Gastrocnemius medialis (tissue), 4 donors: ENCODE measurements at regions not wholly inside any gene's neighbourhood (a gene's known extent, or its start where the extent isn't known, plus 50 kb on each side); places are given as distances from the start of the nearest gene placed in this dataset.
"Not testable (repeated sequence)": the region's sequence is repeated elsewhere in the genome, so short reads cannot be mapped to it uniquely, and the experiment has no call there.

Experiments used
- ATAC-seq, 2 donors: fragments of 150-250 bp; one replicate each; pipeline ENCODE4 v1.9.1; 2016
- DNase-seq, 2 donors: peaks; one replicate each; pipeline ENCODE4 v3.0.0-alpha.2; 2019
- H3K27ac ChIP-seq, 4 donors: fragments of 200-600 bp; sonication (generic); 1 replicate in 1 of 4; 2 replicates in 3 of 4; pipeline ENCODE4 v1.5.1; 2016 to 2018; ENCODE audit warnings: mild to moderate bottlenecking in 2 of 4, moderate library complexity in 1 of 4
- H3K27me3 ChIP-seq, 3 donors: fragments of 200-600 bp; sonication (generic) in 2 of 3; 1 replicate in 1 of 3; 2 replicates in 2 of 3; pipeline versions ENCODE4 v1.5.1 to v1.6.0; 2016 to 2019; ENCODE audit warnings: mild to moderate bottlenecking in 1 of 3, moderate library complexity in 1 of 3
- H3K36me3 ChIP-seq, 2 donors: fragments of 200-600 bp; sonication (generic) in 1 of 2; one replicate each; pipeline ENCODE4 v1.5.1; 2017 to 2018
- H3K4me1 ChIP-seq, 2 donors: fragments of 200-600 bp; sonication (generic) in 1 of 2; one replicate each; pipeline ENCODE4 v1.5.1; 2016 to 2017; ENCODE audit warnings: mild to moderate bottlenecking in 2 of 2
- H3K4me3 ChIP-seq, 4 donors: fragments of 200-600 bp; sonication (generic) in 3 of 4; 1 replicate in 1 of 4; 2 replicates in 3 of 4; pipeline ENCODE4 v1.5.1; 2016 to 2019; ENCODE audit warnings: mild to moderate bottlenecking in 2 of 4
- H3K9me3 ChIP-seq, 3 donors: fragments of 200-600 bp; sonication (generic) in 2 of 3; 1 replicate in 1 of 3; 2 replicates in 2 of 3; pipeline ENCODE4 v1.5.1; 2016 to 2019
- in situ Hi-C, 4 donors: fragments of 200-750 bp; cut with MboI; loops; one replicate each; pipeline versions ENCODE4 v1.15.0 to v1.8.0; 2017; ENCODE audit warnings: low sequenced_read_pairs in 4 of 4
- intact Hi-C: fragments of 100-400 bp; cut with DNase I; formaldehyde crosslinking; loops from one replicate; pipeline ENCODE4 v1.15.1; 2023; ENCODE audit warnings: low total_unique reads
- microRNA-seq, 2 donors: library from miRNA; unstranded; fragments of <30 nt; microRNA quantifications; one replicate each; pipeline ENCODE4, GENCODE V29; 2016; ENCODE audit warnings: borderline replicate concordance in 2 of 2

- H3K4me3 ChIP-seq, ATAC-seq, H3K4me1 ChIP-seq, H3K36me3 ChIP-seq, H3K27me3 ChIP-seq, intact Hi-C loops, DNase-seq, in situ Hi-C loops, H3K27ac ChIP-seq, H3K9me3 ChIP-seq: not testable (repeated sequence)
Observed at GRCh38 chr5:1573217-1574022, 49.7 kb upstream of the LPCAT1 start.

Small RNAs in the stretch of these regions (microRNA-seq; reads per million reads assigned to microRNA genes)
- 0 reads per million in 2 donors for gene MIR4277
